IMR-90 (cell line): ENCODE measurements at regions not wholly inside any gene's neighbourhood (a gene's known extent, or its start where the extent isn't known, plus 50 kb on each side); places are given as distances from the start of the nearest gene placed in this dataset.

Experiments used
- ATAC-seq: fragments of 200-7000 bp; cut with Tn5 transposase; 2 replicates; pipeline ENCODE4 v1.9.1; 2020; ENCODE audit warnings: low read depth, mild to moderate bottlenecking, moderate library complexity
- BruUV-seq: library from RNA; stranded (reverse); fragments of 400-500 nt; replicated peaks from 2 replicates; lab custom pipeline; 2021; lab: Mats Ljungman, UMichigan
- CTCF ChIA-PET: fragments of 300-600 bp; formaldehyde crosslinking; extraction: SDS; loops from one replicate; lab custom pipeline; 2021; ENCODE audit warnings: antibody characterized with exemption; lab: Yijun Ruan, JAX
- POLR2A ChIA-PET: fragments of 300-600 bp; sonication (Branson Sonifier 250); formaldehyde crosslinking; loops from one replicate; lab custom pipeline; 2022; ENCODE audit warnings: antibody characterized with exemption; ENCODE audit not compliant: unreplicated experiment; lab: Charles Lee
- DNase-seq: peaks from one replicate; pipeline ENCODE4 v3.0.0; 2013
- H2AFZ ChIP-seq: replicated peaks from 2 replicates; pipeline ENCODE3; 2013; ENCODE audit warnings: low read length, mild to moderate bottlenecking; ENCODE audit not compliant: poor library complexity
- H2AK5ac ChIP-seq: 2 replicates; pipeline ENCODE4 v1.6.1; 2013; ENCODE audit warnings: low read depth, low read length, inconsistent platforms
- H2AK9ac ChIP-seq: replicated peaks from 2 replicates; pipeline ENCODE3; 2013; ENCODE audit warnings: mild to moderate bottlenecking, low read depth, low read length, moderate library complexity; ENCODE audit not compliant: poor library complexity
- H2BK120ac ChIP-seq: 2 replicates; pipeline ENCODE4 v1.6.1; 2013; ENCODE audit warnings: low read depth, low read length, inconsistent platforms
- H2BK15ac ChIP-seq: 3 replicates; pipeline ENCODE4 v1.6.1; 2013; ENCODE audit warnings: low read depth, low read length, inconsistent platforms
- H2BK20ac ChIP-seq: 2 replicates; pipeline ENCODE4 v1.6.1; 2013; ENCODE audit warnings: low read depth, mild to moderate bottlenecking, inconsistent platforms, low read length, moderate library complexity
- H2BK5ac ChIP-seq: 2 replicates; pipeline ENCODE4 v1.6.1; 2013; ENCODE audit warnings: mild to moderate bottlenecking, low read depth, low read length, inconsistent platforms; ENCODE audit not compliant: poor library complexity, severe bottlenecking
- H3K14ac ChIP-seq: replicated peaks from 2 replicates; pipeline ENCODE4 v1.6.1; 2013; ENCODE audit warnings: low read depth, low read length, inconsistent platforms
- H3K18ac ChIP-seq: 2 replicates; pipeline ENCODE4 v1.6.1; 2013; ENCODE audit warnings: low read depth, low read length, control low read depth
- H3K23ac ChIP-seq: 2 replicates; pipeline ENCODE4 v1.6.1; 2013; ENCODE audit warnings: low read depth, low read length, inconsistent platforms
- H3K27ac ChIP-seq: 2 replicates; pipeline ENCODE4 v1.5.1; 2013; ENCODE audit warnings: mild to moderate bottlenecking, control low read depth, low read length; ENCODE audit not compliant: insufficient read depth
- H3K27me3 ChIP-seq: 2 replicates; pipeline ENCODE4 v1.6.1; 2013; ENCODE audit warnings: low read length; ENCODE audit not compliant: control insufficient read depth, insufficient read depth
- H3K36me3 ChIP-seq: 2 replicates; pipeline ENCODE4 v1.6.1; 2013; ENCODE audit warnings: low read length, mixed read lengths; ENCODE audit not compliant: control insufficient read depth, insufficient read depth
- H3K4ac ChIP-seq: 2 replicates; pipeline ENCODE4 v1.6.1; 2013; ENCODE audit warnings: low read depth, low read length, inconsistent platforms
- H3K4me1 ChIP-seq: 2 replicates; pipeline ENCODE4 v1.6.1; 2013; ENCODE audit warnings: low read length, mixed read lengths; ENCODE audit not compliant: control insufficient read depth, insufficient read depth
- H3K4me2 ChIP-seq: 2 replicates; pipeline ENCODE4 v1.6.1; 2013; ENCODE audit warnings: low read depth, mild to moderate bottlenecking, control low read depth, low read length, moderate library complexity
- H3K4me3 ChIP-seq: 2 replicates; pipeline ENCODE4 v1.5.1; 2013; ENCODE audit warnings: low read depth, mild to moderate bottlenecking, control low read depth, low read length, moderate library complexity; ENCODE audit not compliant: insufficient read depth
- H3K56ac ChIP-seq: 2 replicates; pipeline ENCODE4 v1.6.1; 2013; ENCODE audit warnings: low read length, inconsistent platforms; ENCODE audit not compliant: insufficient read depth; ENCODE audit errors: extremely low read depth
- H3K79me1 ChIP-seq, 2 experiments: 2 replicates each; pipeline ENCODE4 v1.6.1; 2013; ENCODE audit warnings: low read length in 2 of 2, inconsistent platforms in 1 of 2, low read depth in 1 of 2
- H3K9ac ChIP-seq: 2 replicates; pipeline ENCODE4 v1.6.1; 2013; ENCODE audit warnings: low read depth, low read length, control low read depth
- H3K9me1 ChIP-seq: 2 replicates; pipeline ENCODE4 v1.6.1; 2013; ENCODE audit warnings: low read length, inconsistent platforms; ENCODE audit not compliant: insufficient read depth
- H3K9me3 ChIP-seq: 2 replicates; pipeline ENCODE4 v1.6.1; 2013; ENCODE audit warnings: low read length; ENCODE audit not compliant: control insufficient read depth, insufficient read depth
- H4K20me1 ChIP-seq: 2 replicates; pipeline ENCODE4 v1.6.1; 2013; ENCODE audit warnings: low read length, inconsistent platforms; ENCODE audit not compliant: insufficient read depth
- H4K5ac ChIP-seq: 2 replicates; pipeline ENCODE4 v1.6.1; 2013; ENCODE audit warnings: mild to moderate bottlenecking, low read depth, low read length, control low read depth
- H4K8ac ChIP-seq, 2 experiments: 2 replicates each; pipeline ENCODE4 v1.6.1; 2013; ENCODE audit warnings: low read depth in 2 of 2, low read length in 2 of 2, control low read depth in 1 of 2, inconsistent platforms in 1 of 2
- H4K91ac ChIP-seq: 2 replicates; pipeline ENCODE4 v1.6.1; 2013; ENCODE audit warnings: low read depth, low read length, inconsistent platforms; ENCODE audit not compliant: insufficient read depth
- CEBPB ChIP-seq: IDR thresholded peaks from 2 replicates; pipeline ENCODE4 v1.6.1; 2012; ENCODE audit warnings: low read depth, low read length, improper control_type of control experiment
- CTCF ChIP-seq: conservative IDR thresholded peaks from 2 replicates; pipeline ENCODE4 v1.5.1; 2012; ENCODE audit warnings: mild to moderate bottlenecking, low read depth, low read length, improper control_type of control experiment
- NFE2L2 ChIP-seq: fragments of 150-350 bp; IDR thresholded peaks from 2 replicates; pipeline ENCODE4 v1.6.1; 2016; ENCODE audit warnings: low read depth, mild to moderate bottlenecking, low read length
- POLR2A ChIP-seq: IDR thresholded peaks from 2 replicates; pipeline ENCODE4 v1.6.1; 2012; ENCODE audit warnings: mild to moderate bottlenecking, low read depth, low read length
- RFX5 ChIP-seq: IDR thresholded peaks from 2 replicates; pipeline ENCODE4 v1.8.0; 2012; ENCODE audit warnings: low read depth, mild to moderate bottlenecking, low read length, moderate library complexity
- SMC3 ChIP-seq: fragments of 150-350 bp; IDR thresholded peaks from 2 replicates; pipeline ENCODE4 v1.6.1; 2016; ENCODE audit warnings: low read depth, mild to moderate bottlenecking, antibody characterized with exemption, low read length, moderate library complexity
- WGBS, 2 experiments: methylation state at CpG; one replicate each; pipeline versions ENCODE4 v1.1.5 to v1.1.7; 2013; ENCODE audit warnings: missing lambda C conversion rate in 2 of 2; ENCODE audit not compliant: insufficient read length in 1 of 2; ENCODE audit errors: extremely low coverage in 2 of 2; 5-methylcytosine and 5-hydroxymethylcytosine counted together
- dilution Hi-C: fragments of 300-500 bp; cut with HindIII; formaldehyde crosslinking; loops from one replicate; pipeline ENCODE4 v1.14.3; 2018; ENCODE audit warnings: low sequenced_read_pairs; ENCODE audit not compliant: unreplicated experiment
- in situ Hi-C: fragments of 300-500 bp; cut with MboI; formaldehyde crosslinking; loops from 3 replicates; pipeline ENCODE4 v1.14.3; 2019; ENCODE audit warnings: low sequenced_read_pairs, inconsistent platforms, mixed read lengths
- intact Hi-C: fragments of 100-400 bp; cut with micrococcal nuclease; formaldehyde crosslinking; loops from 2 replicates; pipeline ENCODE4 v1.10.0; 2022

- ChIA-PET POLR2A (no interaction called here), CTCF (no interaction called here)
- Histone ChIP-seq H4K8ac (no peak overlapping the region), H3K56ac (no peak overlapping the region), H3K4me1 (no peaks in the 10 kb centered on the region), H3K23ac (no peak overlapping the region), H3K79me1 (no peaks in the 10 kb centered on the region), H3K27me3 (no peaks in the 10 kb centered on the region), H3K4me3 (no peak overlapping the region), H3K18ac (no peak overlapping the region), H2BK20ac (no peak overlapping the region), H4K20me1 (no peaks in the 10 kb centered on the region), H3K36me3 (no peaks in the 10 kb centered on the region), H2BK15ac (no peak overlapping the region), H3K4ac (no peak overlapping the region), H4K5ac (no peak overlapping the region), H2BK120ac (no peak overlapping the region), H3K9me1 (no peaks in the 10 kb centered on the region), H3K9me3 (no peaks in the 10 kb centered on the region), H3K4me2 (peak overlapping the region; percentile 28; the same call in 1 of the 2 replicates), H3K14ac (no peak overlapping the region), H3K27ac (no peak overlapping the region), H3K9ac (no peak overlapping the region), H2AK5ac (no peak overlapping the region), H2BK5ac (no peak overlapping the region), H2AK9ac (no peak overlapping the region), H4K91ac (no peak overlapping the region), H2AFZ (no peak overlapping the region)
- in situ Hi-C loops = no loop called here
- BruUV-seq = no TSS peak
- dilution Hi-C loops = no loop called here
- no CpG with 5 or more reads among the region's 5 CpGs for WGBS, 2 experiments
- peak; percentile 21; the same call in 1 of the 2 replicates for ATAC-seq
- intact Hi-C loops = no loop called here
- no peak for TF ChIP-seq RFX5
- no peak for TF ChIP-seq NFE2L2
- TF ChIP-seq CTCF = no peak
- TF ChIP-seq SMC3 = no peak
- no peak for TF ChIP-seq CEBPB
- no peak for TF ChIP-seq POLR2A
- peak; percentile 60 for DNase-seq
These were observed 78.2 kb upstream of the VEPH1 start for GRCh38 chr3:157581371-157581770.
